GM19463 (cell line): ENCODE measurements at regions not wholly inside any gene's neighbourhood (a gene's known extent, or its start where the extent isn't known, plus 50 kb on each side); places are given as distances from the start of the nearest gene placed in this dataset.

Experiments used
- ATAC-seq: cut with Tn5 transposase; IDR thresholded peaks from one replicate; pipeline ENCODE4 v1.9.1; 2021; ENCODE audit warnings: mild to moderate bottlenecking, moderate library complexity; ENCODE audit not compliant: unreplicated experiment

GRCh38 chr4:142960867-142961644 lies 115.0 kb upstream of the INPP4B start:
- no peak for ATAC-seq

- peak; percentile 70 for ATAC-seq
These were observed 115.8 kb upstream of the INPP4B start for GRCh38 chr4:142961866-142962265.

- ATAC-seq: no peak
These were observed 128.2 kb upstream of the INPP4B start for GRCh38 chr4:142974328-142974727.

- ATAC-seq: no peak
These were observed 129.5 kb upstream of the INPP4B start for GRCh38 chr4:142975618-142976017.

GRCh38 chr4:142976482-142976881 lies 130.4 kb upstream of the INPP4B start:
- no peak for ATAC-seq

- no peak for ATAC-seq
These were observed 131.1 kb upstream of the INPP4B start for GRCh38 chr4:142977182-142977581.

GRCh38 chr4:142983065-142983464 lies 137.0 kb upstream of the INPP4B start:
- ATAC-seq: no peak

GRCh38 chr4:142983589-142983988 lies 137.5 kb upstream of the INPP4B start:
- ATAC-seq: no peak

GRCh38 chr4:142984871-142985585 lies 138.9 kb upstream of the INPP4B start:
- ATAC-seq: no peak

- ATAC-seq: no peak
These were observed 168.5 kb upstream of the USP38 start for GRCh38 chr4:143016171-143016570.

GRCh38 chr4:143017210-143017609 lies 167.5 kb upstream of the USP38 start:
- ATAC-seq: no peak

- ATAC-seq: no peak
These were observed 165.4 kb upstream of the USP38 start for GRCh38 chr4:143019351-143019750.

GRCh38 chr4:143021384-143021783 lies 163.3 kb upstream of the USP38 start:
- ATAC-seq: peak; percentile 49

- ATAC-seq: peak; percentile 24
These were observed 161.3 kb upstream of the USP38 start for GRCh38 chr4:143023239-143023918.

GRCh38 chr4:143025081-143025704 lies 159.5 kb upstream of the USP38 start:
- ATAC-seq: peak; percentile 60

GRCh38 chr4:143026459-143027170 lies 158.1 kb upstream of the USP38 start:
- ATAC-seq: no peak

- ATAC-seq: no peak
These were observed 149.1 kb upstream of the USP38 start for GRCh38 chr4:143035661-143036060.

GRCh38 chr4:143036443-143036842 lies 148.3 kb upstream of the USP38 start:
- ATAC-seq: no peak

GRCh38 chr4:143046454-143046853 lies 138.3 kb upstream of the USP38 start:
- no peak for ATAC-seq

- ATAC-seq: no peak
These were observed 137.8 kb upstream of the USP38 start for GRCh38 chr4:143046906-143047305.

- no peak for ATAC-seq
These were observed 129.7 kb upstream of the USP38 start for GRCh38 chr4:143054971-143055370.
